ENCODE measurements at regions not wholly inside any gene's neighbourhood (a gene's known extent, or its start where the extent isn't known, plus 50 kb on each side); places are given as distances from the start of the nearest gene placed in this dataset.

DNA sequence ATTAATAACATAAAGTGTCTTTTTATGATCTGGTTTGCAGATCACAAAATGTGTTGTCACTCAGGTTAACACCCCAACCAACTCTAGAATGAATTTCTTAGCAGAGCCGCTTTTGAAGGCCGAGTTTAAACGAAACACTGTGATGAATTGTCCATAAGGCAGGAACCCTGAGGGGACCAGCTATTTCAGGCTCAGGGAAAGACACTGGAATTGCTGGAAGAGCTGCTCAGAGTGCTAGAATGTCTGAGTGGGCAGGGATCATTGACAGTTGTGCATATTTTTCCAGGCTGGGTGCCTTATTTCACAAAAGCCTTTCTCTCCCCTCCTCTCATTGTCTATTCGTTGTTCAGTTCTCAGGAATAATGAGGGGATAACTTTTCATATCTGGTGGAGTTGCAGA lies 68.7 kb upstream of the PRKG1 start:
- Histone ChIP-seq H3K27me3 (ENCODE audit: insufficient read depth, poor library complexity, severe bottlenecking) (no peaks in the 10 kb centered on the region), H3K27ac (replicated peaks) (no peak overlapping the region), H3K4me3 (replicated peaks; ENCODE audit: insufficient read depth, low read length) (no peak overlapping the region)
- TF ChIP-seq POLR2AphosphoS5 (IDR thresholded peaks at IDR 0.05; ENCODE audit: low read depth) (no peak), SPI1 (IDR thresholded peaks at IDR 0.05; ENCODE audit: borderline replicate concordance, low read depth) (no peak), GABPA (IDR thresholded peaks at IDR 0.05; ENCODE audit: low read depth) (no peak)
- TF ChIP-seq, protein P1, sequence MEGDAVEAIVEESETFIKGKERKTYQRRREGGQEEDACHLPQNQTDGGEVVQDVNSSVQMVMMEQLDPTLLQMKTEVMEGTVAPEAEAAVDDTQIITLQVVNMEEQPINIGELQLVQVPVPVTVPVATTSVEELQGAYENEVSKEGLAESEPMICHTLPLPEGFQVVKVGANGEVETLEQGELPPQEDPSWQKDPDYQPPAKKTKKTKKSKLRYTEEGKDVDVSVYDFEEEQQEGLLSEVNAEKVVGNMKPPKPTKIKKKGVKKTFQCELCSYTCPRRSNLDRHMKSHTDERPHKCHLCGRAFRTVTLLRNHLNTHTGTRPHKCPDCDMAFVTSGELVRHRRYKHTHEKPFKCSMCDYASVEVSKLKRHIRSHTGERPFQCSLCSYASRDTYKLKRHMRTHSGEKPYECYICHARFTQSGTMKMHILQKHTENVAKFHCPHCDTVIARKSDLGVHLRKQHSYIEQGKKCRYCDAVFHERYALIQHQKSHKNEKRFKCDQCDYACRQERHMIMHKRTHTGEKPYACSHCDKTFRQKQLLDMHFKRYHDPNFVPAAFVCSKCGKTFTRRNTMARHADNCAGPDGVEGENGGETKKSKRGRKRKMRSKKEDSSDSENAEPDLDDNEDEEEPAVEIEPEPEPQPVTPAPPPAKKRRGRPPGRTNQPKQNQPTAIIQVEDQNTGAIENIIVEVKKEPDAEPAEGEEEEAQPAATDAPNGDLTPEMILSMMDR (IDR thresholded peaks at IDR 0.05; ENCODE audit: insufficient read depth, low read length) = no peak
- TF ChIP-seq, protein P2, sequence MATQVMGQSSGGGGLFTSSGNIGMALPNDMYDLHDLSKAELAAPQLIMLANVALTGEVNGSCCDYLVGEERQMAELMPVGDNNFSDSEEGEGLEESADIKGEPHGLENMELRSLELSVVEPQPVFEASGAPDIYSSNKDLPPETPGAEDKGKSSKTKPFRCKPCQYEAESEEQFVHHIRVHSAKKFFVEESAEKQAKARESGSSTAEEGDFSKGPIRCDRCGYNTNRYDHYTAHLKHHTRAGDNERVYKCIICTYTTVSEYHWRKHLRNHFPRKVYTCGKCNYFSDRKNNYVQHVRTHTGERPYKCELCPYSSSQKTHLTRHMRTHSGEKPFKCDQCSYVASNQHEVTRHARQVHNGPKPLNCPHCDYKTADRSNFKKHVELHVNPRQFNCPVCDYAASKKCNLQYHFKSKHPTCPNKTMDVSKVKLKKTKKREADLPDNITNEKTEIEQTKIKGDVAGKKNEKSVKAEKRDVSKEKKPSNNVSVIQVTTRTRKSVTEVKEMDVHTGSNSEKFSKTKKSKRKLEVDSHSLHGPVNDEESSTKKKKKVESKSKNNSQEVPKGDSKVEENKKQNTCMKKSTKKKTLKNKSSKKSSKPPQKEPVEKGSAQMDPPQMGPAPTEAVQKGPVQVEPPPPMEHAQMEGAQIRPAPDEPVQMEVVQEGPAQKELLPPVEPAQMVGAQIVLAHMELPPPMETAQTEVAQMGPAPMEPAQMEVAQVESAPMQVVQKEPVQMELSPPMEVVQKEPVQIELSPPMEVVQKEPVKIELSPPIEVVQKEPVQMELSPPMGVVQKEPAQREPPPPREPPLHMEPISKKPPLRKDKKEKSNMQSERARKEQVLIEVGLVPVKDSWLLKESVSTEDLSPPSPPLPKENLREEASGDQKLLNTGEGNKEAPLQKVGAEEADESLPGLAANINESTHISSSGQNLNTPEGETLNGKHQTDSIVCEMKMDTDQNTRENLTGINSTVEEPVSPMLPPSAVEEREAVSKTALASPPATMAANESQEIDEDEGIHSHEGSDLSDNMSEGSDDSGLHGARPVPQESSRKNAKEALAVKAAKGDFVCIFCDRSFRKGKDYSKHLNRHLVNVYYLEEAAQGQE (IDR thresholded peaks at IDR 0.05; ENCODE audit: insufficient replicate concordance, low read depth) = no peak
- DNase-seq (ENCODE audit: low read depth in 1 of 2, low spot score in 1 of 2) = no peak

DNA sequence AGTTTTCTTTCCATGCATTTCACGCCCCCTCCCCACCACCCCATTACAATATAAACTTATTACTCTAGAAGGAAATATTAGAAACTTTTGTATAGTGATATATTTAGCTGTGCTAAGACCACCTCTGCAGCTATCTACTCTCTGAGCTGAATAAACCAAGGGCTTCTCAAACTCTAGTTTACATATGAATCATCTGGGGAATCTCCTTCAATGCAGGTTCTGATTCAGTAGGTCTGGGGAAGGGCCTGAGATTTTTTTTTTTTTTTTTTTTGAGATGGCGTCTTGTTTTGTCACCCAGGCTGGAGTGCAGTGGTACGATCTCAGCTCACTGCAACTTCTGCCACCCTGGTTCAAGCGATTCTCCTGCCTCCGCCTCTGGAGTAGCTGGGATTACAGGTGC lies 67.6 kb upstream of the PRKG1 start:
- no peak overlapping the region for H3K4me3 ChIP-seq (replicated peaks; ENCODE audit: insufficient read depth, low read length)
- no peak for DNase-seq (ENCODE audit: low read depth in 1 of 2, low spot score in 1 of 2)
- H3K27ac ChIP-seq (replicated peaks) = no peak overlapping the region
- TF ChIP-seq POLR2AphosphoS5 (IDR thresholded peaks at IDR 0.05; ENCODE audit: low read depth) = no peak
- TF ChIP-seq, protein P1 (IDR thresholded peaks at IDR 0.05; ENCODE audit: insufficient read depth, low read length) = no peak
- TF ChIP-seq SPI1 (IDR thresholded peaks at IDR 0.05; ENCODE audit: borderline replicate concordance, low read depth) = no peak
- H3K27me3 ChIP-seq (ENCODE audit: insufficient read depth, poor library complexity, severe bottlenecking) = no peaks in the 10 kb centered on the region

DNA sequence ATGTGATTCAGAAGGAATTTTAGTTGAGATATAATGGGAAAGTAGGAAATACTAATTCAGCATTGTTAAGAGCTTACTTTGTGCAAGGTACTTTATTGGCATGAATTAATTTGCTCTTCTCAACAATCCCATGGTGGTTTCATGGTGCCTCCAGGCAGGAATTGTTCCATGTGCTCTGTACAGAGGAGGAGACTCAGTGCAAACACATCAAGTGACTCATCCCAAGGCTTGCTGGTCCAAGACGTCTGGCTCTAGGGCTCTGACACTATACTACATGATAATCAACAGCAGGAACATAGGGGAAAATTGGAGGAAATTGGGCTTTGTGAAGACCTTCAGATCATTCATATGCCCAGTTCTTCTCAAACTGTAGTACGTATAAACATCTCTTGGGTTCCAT lies 66.5 kb upstream of the PRKG1 start:
- Histone ChIP-seq H3K27ac (replicated peaks) (no peak overlapping the region), H3K27me3 (ENCODE audit: insufficient read depth, poor library complexity, severe bottlenecking) (no peaks in the 10 kb centered on the region), H3K4me3 (replicated peaks; ENCODE audit: insufficient read depth, low read length) (no peak overlapping the region)
- TF ChIP-seq SPI1 (IDR thresholded peaks at IDR 0.05; ENCODE audit: borderline replicate concordance, low read depth) = no peak
- TF ChIP-seq, protein P2 (IDR thresholded peaks at IDR 0.05; ENCODE audit: insufficient replicate concordance, low read depth) = no peak
- no peak for TF ChIP-seq GABPA (IDR thresholded peaks at IDR 0.05; ENCODE audit: low read depth)
- TF ChIP-seq POLR2AphosphoS5 (IDR thresholded peaks at IDR 0.05; ENCODE audit: low read depth) = no peak
- TF ChIP-seq, protein P1 (IDR thresholded peaks at IDR 0.05; ENCODE audit: insufficient read depth, low read length) = no peak
- no peak for DNase-seq (ENCODE audit: low read depth in 1 of 2, low spot score in 1 of 2)

DNA sequence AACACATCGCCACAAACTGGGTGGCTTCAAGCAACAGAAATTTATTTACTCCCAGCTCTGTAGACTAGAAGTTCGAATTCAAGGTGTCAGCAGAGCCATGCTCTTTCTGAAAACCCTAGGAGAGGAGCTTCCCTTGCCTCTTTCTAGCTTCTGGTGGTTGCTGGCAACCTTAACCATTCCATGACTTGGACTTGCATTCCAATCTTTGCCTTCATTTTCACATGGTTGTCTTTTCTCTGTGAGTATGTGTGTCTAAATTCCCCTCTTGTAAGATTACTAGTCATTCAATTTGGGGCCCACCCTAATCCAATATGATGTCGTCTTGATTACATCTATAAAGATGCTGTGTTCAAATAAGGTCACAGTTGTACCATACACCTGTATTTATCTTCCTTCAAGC lies 65.9 kb upstream of the PRKG1 start:
- Histone ChIP-seq H3K27ac (replicated peaks) (no peak overlapping the region), H3K4me3 (replicated peaks; ENCODE audit: insufficient read depth, low read length) (no peak overlapping the region), H3K27me3 (ENCODE audit: insufficient read depth, poor library complexity, severe bottlenecking) (no peaks in the 10 kb centered on the region)
- no peak for TF ChIP-seq SPI1 (IDR thresholded peaks at IDR 0.05; ENCODE audit: borderline replicate concordance, low read depth)
- no peak for DNase-seq (ENCODE audit: low read depth in 1 of 2, low spot score in 1 of 2)
